ENCODE measurements at regions not wholly inside any gene's neighbourhood (a gene's known extent, or its start where the extent isn't known, plus 50 kb on each side); places are given as distances from the start of the nearest gene placed in this dataset.
"Not testable (repeated sequence)": the region's sequence is repeated elsewhere in the genome, so short reads cannot be mapped to it uniquely, and the experiment has no call there.

DNA sequence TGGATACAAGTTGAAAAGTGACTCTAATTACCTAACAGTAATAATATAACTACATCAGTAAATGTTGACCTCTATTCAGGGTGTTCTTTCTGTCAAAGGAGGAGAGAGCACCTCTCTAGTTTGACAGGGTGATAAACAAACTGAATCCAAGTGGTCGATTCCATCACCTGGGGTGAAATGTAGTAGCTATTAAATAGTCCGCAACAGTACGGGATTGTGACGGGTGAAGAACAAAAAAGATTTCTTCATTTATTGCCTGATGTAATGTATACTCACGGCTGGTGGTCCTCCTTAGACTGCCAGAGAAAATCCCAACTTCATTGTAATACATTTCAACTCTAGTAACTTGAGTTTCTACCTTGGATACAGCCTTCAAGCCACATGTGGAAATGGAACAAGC lies 292.5 kb upstream of the CELF2 start:
- DNase-seq = no peak

DNA sequence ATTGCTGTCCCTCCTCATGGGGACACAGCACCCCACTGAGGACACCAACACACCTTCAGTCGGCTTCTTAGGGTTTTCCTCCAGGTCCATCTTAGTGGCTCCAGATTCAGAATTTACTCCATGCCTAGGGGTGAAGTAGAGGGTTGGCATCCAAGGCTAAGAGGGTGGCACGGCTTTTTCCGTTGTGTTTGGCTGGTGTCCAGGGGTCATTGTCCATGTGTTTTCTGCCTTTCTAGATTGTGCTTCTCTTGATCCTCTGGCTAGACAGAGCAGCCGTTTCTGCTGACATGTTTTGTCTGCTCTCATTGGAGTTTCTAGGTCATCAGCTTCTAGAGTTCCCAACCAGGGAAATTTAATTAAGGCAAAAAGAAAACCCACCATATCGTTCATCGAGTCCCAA lies 291.6 kb upstream of the CELF2 start:
- no peak for DNase-seq

DNA sequence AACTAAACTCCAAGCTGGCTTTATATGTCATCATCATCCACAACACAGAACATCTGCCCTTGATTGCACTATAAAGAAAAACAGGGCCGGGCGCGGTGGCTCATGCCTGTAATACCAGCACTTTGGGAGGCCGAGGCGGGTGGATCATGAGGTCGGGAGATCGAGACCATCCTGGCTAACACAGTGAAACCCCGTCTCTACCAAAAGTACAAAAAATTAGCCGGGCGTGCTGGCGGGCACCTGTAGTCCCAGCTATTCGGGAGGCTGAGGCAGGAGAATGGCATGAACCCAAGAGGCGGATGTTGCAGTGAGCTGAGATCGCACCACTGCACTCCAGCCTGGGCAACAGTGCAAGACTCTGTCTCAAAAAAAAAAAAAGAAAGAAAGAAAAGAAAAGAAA lies 290.3 kb upstream of the CELF2 start:
- DNase-seq = not testable (repeated sequence)

DNA sequence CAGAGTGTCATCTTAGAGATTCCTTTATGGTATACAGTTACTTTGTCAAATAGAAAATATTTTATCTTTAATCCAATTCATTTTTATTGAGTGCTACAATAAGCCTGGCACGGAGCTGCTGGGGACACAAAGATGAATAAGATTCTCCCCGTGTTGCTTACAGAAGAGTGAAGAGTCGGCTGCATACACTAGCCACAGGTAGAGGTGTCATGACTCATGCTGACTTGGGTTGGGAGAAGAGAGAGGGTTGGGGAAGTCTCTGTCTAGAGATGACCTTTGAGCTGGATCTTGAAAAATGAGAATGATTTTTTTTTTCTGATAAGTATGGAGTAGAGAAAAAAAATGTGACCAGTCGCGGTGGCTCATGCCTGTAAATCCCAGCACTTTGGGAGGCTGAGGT lies 289.9 kb upstream of the CELF2 start:
- no peak for DNase-seq

DNA sequence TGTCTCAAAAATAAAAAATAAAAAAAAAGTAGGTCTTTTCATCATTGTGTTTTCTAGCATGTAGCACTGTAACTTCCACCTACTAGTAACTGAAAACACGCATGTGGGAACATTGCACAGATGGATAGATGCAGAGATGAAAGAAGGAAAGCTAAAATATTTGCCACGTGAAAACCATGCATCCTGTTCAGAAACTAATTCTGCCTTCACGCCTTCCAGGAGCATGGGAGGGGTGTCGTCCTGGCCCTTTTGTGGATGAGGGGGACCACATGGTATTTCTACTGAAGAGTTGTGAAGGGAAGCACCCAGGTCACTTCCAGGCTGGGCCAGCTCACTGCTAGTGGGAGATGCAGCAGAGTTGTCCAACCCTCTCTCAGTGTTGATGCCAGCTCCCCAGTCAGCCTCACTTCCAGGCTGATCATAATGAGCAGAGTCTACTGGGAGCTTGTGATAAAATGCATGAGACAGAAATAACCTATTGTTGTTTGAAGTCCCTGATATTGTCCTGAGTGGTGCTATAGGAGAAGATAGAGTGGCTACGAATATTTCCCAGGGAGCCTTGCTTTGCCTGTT lies 287.1 kb upstream of the CELF2 start:
- peak in 3 of 58 donors; percentile 2 to 15 (median 6) for DNase-seq

DNA sequence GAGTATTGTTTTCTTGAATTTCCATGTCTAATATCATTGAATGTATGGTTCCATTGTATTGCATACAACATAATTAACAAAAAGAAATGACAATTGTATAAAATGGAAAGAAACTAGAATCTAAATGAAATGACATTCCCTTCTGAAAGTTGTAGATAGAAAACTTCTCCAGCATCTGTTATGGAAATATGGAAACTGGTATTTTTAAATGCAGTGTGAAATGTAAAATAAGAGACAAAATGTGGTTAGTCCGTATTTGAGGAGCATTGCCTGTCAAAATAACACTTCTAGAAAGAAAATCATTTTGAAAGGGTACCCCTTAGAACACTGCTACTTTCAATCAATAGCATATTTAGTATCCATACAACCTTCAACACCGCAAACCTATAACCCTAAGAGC lies 286.3 kb upstream of the CELF2 start:
- no peak for DNase-seq

DNA sequence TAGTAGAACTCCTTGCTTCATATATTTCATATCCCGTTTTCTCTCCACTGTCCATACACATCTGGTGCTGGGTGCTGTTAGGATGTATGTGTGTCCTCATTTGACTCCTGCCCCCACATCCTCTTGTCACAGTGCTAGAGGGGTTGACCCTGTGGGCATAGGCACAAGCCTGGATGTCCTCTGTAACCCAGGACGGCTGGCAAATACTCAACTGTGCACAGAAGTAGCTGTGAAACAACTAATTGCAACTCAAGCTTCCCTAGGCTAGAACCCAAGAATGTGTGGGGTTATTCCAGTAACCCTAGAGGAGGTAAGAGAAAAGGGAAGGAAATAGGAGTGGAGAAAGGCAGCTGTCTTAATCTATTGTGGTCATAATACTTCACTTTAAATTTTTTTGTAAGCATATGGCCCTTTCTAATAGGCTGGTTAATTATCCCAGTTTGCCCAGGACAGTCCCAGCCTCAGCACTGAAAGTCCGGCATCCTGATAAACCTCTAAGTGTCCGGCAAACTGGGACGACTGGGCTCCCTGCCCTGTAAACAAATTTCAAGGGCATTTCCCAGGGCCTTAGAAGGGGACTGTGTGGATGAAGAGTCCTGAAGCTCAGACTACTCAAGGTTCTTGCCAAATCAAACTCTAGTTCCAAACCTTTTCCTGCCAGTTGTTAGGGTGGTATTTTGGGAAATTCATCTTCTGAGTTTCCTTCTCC lies 283.2 kb upstream of the CELF2 start:
- DNase-seq = peak in 5 of 58 donors; percentile 1 to 7 (median 3)

DNA sequence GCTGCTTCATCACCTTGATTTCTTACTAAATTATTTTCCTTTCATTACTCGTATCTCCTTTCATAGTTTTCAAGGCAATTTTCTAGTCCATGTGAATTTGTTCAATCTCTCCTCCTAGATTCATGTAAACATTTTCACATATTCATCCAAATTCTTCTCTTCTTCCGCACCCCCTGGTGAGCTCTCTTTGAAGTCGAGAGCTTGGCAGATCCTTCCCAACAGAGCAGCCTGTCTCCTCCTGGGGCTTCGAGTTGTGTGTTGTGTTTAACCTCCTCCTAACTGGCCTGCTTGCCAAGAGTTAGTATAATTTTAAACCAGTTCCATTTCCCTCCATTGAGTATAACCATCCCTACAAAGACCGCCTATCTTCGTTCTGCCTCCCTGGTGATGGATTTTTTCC lies 272.4 kb upstream of the CELF2 start:
- no peak for DNase-seq

DNA sequence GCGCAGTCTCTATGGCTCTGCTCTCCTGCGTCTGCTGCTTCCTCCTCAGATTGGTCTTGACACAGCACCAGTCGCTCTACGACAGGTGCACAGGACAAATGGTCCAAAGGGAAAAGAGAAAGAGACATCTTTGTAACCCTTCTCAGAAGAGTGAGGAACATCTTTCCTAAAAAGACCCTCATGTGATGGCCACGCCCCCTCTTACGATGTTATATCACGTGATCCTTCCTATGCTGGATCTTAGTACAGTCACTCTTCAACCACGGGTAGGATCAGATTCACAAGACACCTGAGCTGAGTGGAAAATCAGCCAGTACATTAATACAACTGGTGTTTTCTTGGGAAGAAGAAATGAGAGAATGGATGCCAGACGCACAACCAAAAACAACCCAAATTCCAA lies 262.2 kb upstream of the CELF2 start:
- DNase-seq = no peak

DNA sequence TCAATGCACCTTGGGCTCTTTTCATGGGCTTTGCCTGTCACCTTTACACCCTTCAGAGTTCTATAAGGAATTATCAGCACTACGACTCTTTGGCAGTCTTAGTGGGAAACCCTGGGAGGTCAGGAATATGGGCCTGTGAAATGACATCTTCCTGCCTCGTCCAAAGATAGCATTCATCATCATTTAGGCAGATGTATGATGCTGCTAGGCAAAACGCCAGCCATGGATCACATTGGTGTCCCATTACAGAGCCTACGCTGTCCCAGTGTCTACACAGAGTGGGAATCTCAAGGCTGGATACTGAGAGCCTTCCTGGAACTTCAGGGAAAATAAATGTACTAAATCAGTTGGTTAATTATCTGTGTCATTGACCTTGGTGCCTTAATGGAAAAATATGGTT lies 259.4 kb upstream of the CELF2 start:
- no peak for DNase-seq

DNA sequence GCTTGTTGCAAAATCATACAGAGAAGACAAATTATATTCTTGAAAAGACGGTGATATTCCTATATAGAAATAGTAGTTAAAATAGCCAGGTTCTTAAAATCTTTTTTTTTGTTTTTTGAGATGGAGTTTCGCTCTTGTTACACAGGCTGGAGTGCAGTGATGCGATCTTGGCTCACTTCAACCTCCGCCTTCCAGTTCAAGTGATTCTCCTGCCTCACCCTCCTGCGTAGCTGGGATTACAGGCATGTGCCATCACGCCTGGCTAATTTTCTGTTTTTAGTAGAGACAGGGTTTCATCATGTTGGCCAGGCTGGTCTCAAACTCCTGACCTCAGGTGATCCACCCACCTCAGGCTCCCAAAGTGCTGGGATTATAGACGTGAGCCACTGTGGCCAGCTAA lies 257.9 kb upstream of the CELF2 start:
- not testable (repeated sequence) for DNase-seq

DNA sequence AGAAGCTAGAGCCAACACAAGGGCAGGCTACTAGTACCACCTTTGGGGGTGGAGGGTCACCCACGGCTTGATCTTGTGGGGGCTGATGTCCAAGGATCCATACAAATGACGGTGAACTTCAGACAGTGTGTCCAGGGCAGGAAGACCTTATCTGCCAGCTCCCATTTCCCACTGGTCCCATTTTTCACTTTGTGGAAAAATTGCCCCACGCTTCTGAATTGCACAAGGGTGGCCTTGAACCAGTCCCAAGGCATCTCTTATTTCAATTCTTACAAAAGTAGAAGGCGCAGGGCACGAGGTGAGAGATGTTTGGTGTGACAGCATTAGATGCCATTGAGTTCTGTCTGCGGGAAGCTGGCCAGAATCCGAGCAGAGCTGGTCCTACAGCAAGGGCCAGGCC lies 252.7 kb upstream of the CELF2 start:
- no peak for DNase-seq

DNA sequence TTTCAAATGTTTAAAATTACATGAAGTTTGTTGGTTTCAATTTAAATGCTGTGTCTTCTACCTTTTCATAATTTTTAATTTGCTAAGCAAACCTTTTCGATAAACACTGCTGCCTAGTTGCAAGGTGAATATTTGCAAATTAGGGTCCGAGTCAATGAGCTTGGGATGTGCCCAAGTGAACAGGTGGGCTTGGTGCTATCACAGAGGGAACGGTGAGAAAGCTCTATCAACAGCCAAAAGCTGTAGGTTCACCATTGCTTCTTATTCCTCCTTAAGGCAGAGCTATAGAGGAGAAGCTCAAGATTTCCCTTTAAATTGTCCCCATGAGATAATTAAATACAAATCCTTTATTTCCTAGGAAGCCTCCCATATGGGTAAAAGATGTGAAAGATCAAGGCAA lies 245.3 kb upstream of the CELF2 start:
- DNase-seq = no peak

DNA sequence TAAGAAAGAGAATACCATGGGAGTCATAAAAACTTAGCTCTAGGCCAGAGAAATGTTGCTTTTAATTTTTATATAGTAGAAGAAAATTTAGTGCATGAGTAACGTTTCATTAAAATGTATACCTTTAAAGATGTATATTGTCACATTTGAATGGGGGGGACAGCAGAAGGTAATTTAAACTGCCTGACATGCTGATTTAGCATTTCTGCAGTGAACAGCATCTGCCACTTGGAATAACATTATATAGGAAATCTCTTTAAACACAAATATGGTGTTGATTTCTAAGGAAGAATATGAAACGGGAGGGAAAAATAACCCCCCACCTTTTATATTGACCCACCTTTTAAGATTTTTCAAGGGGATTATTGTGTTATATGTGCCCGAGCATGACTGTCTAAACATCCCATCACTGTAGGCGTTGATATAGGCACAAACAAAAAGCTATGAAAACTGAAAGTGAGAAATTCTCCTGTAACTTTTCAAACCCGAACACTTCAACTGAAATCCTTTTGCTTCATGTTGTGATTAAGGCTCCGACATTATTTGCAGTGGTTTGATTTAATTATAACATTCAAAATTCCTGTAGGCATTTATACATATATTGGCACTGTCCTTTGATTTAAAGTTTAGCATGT lies 244.7 kb upstream of the CELF2 start:
- no peak for DNase-seq

DNA sequence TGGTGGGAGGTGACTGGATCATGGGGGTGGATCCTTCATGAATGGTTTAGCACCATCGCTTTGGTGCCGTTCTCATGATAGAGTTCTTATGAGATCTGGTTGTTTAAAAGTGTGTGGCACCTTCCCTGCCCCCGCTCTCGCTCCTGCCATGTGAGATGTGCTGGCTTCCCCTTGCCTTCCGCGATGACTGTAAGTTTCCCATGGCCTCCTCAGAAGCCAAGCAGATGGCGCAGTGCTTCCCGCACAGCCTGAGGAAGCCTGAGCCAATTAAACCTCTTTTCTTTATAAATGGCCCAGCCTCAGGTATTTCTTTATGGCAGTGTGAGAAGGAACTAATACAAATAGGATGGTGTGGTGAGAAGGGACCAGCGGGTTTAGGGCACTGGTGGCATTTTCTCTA lies 243.3 kb upstream of the CELF2 start:
- DNase-seq = peak in 5 of 58 donors; percentile 4 to 20 (median 6)

DNA sequence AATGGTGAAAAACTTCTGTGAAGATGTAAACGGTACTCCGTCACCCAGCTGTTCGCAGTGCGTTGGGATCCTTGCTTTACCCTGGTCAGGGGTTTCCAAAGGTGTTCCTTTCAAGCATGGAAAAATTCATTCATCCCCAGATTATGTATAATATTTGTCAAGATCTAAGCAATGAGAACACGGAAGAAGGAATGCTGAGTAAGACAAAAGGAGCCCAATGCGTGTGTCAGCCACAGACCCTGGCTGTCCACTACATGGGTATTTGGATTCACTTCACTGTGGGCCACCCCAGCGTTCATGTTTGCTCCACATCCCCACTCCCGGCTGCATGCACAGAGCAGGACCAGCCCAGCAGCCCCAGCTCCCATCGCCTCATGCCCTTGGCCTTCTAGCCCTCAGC lies 241.3 kb upstream of the CELF2 start:
- DNase-seq = no peak

DNA sequence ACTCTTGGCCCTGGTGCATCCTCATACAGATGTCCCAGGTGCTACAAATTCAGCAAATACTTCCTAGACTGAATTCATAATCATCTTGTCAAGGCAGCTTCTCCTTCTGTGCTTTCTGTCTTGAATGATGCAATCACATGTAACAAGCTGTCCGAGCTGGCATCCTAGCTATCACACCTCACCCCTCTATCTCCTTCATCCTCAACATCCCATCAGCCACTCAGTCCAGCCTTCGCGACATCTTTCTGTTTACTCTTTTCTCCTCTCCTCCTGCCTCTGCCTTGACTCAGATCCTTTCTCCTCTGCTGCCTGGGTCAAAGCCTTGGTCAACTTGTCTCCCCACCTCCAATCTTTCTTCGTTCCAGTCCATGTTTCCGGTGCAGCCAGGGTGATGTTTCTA lies 240.4 kb upstream of the CELF2 start:
- DNase-seq = no peak

DNA sequence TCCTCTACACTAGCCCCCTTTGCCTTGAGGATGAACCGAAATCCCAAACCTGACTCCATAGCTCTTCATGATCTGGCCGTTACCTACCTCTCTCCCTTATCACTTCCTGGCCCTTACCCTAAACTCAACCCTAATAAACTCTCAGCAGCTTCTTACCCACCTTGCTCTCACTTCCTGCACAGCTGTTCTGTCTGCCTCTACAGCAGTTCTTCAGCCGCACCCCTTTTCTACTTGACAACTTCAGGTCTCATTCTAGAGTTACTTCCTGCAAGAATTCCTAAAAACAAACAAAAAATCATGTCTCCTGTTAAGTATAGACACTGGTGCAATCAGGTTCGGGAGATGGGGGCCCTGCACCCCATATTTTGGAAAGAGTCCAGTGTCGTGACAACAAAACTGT lies 239.9 kb upstream of the CELF2 start:
- DNase-seq = no peak

DNA sequence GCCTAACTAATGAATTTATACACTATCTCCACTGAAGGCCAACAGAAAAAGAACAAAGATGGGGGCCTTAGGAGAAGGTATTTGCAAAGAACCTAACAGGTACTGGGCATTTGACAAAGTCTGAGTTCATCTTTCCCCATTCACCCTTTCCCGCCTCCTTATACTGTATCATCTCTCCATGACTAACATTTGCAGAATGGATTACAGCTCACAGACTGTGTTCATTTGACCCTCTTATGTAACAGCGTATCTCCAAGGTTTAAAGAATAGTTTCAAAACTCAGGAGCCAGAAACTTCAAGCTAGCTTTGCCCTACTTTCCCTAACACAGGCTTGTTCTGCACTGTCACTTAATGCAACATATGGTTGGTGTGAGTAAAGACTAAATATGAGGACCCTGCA lies 238.7 kb upstream of the CELF2 start:
- no peak for DNase-seq

DNA sequence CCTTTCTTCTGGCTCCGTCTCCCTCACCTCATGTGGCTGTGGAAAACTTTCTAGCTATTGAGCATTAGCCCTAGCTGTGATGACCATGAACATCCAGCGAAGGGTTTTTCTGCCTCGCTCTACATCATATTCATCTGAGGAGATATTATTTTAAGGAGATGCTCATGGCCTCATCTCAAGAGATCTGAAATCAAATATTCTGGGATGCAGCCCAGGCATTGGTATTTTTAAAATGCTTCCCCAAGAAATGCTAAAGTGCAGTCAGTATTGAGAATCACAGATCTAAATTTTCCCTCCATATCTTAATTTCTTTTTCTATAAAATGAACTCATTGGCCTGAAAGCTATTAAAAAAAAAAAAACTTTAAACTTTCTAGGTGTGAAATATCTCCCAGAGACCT lies 238.2 kb upstream of the CELF2 start:
- DNase-seq = no peak

DNA sequence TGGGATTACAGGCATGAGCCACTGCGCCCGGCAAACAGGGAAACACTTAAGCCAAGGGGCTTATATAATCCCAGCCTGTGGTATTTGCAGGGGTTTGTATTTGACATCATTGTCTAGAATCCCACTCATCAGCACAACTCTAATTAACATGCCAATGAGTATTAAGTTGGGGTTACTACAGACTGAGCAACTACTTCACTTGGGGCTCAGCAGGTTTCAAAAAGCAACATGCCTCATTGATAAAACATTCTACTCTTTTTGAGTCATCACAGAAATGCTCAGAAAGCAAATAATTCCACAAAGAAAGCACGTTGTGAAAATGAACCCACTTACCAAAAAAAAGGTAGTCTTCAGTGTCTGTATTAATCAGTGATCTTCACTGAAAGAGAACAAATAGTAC lies 236.9 kb upstream of the CELF2 start:
- DNase-seq = no peak

DNA sequence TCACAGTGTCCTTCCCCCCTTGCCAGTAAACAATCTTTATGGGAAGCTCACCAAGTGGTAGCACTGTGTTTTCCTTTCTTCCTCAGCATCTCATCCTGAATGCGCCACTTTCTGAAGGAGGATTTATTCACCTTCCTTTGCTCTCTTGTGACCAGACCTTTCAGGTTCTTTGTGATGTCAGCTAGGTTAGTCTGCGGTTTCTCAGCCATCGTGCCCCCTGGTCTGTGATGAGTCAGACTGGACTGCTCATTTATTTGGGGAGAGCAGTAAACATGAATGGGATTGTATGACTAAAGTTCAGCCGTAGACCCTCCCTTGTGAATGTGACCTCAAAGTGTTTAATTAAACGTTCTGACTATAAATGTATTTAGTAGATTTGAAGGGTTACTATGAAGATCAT lies 235.1 kb upstream of the CELF2 start:
- DNase-seq = no peak

DNA sequence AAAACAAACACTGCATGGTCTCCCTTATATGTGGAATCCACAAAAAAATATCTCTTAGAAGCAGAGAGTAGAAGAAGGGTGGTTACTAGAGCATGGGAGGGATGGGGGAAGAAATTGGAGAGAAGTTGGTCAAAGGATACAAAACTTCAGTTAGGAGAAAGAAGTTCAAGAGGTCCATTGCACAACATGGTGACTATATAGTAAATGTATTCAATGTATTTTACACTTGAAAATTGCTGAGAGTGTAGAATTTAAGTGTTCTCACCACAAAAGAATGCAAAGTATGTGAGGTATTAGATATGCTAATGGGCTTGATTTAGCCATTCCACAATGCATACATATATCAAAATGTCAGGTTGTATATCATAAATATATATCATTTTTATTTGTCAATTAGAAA lies 232.0 kb upstream of the CELF2 start:
- DNase-seq = no peak
